HG02938 (cell line): ENCODE measurements at regions not wholly inside any gene's neighbourhood (a gene's known extent, or its start where the extent isn't known, plus 50 kb on each side); places are given as distances from the start of the nearest gene placed in this dataset.
"Not testable (repeated sequence)": the region's sequence is repeated elsewhere in the genome, so short reads cannot be mapped to it uniquely, and the experiment has no call there.

ENCODE experiments used
- ATAC-seq: cut with Tn5 transposase; IDR thresholded peaks from one replicate; pipeline ENCODE4 v1.9.1; 2021; ENCODE audit warnings: mild to moderate bottlenecking, moderate library complexity; ENCODE audit not compliant: unreplicated experiment

- ATAC-seq = peak; percentile 100
These were observed 121.3 kb upstream of the FBXO28 start for GRCh38 chr1:223992456-223993246.

GRCh38 chr1:223991297-223991857 lies 122.5 kb upstream of the FBXO28 start:
- ATAC-seq = not testable (repeated sequence)

- not testable (repeated sequence) for ATAC-seq
These were observed 116.2 kb upstream of the TP53BP2 start for GRCh38 chr1:223961985-223962384.

- ATAC-seq = not testable (repeated sequence)
These were observed 107.1 kb upstream of the TP53BP2 start for GRCh38 chr1:223952801-223953200.

GRCh38 chr1:223951551-223951950 lies 105.8 kb upstream of the TP53BP2 start:
- ATAC-seq = not testable (repeated sequence)

GRCh38 chr1:223949944-223950343 lies 104.2 kb upstream of the TP53BP2 start:
- ATAC-seq = not testable (repeated sequence)

GRCh38 chr1:223948041-223948440 lies 102.3 kb upstream of the TP53BP2 start:
- not testable (repeated sequence) for ATAC-seq

GRCh38 chr1:223936592-223936991 lies 90.8 kb upstream of the TP53BP2 start:
- not testable (repeated sequence) for ATAC-seq

- ATAC-seq = not testable (repeated sequence)
These were observed 85.7 kb upstream of the TP53BP2 start for GRCh38 chr1:223931476-223931875.

GRCh38 chr1:223920805-223921204 lies 75.1 kb upstream of the TP53BP2 start:
- not testable (repeated sequence) for ATAC-seq

- not testable (repeated sequence) for ATAC-seq
These were observed 69.7 kb upstream of the TP53BP2 start for GRCh38 chr1:223915476-223915875.

- ATAC-seq = not testable (repeated sequence)
These were observed 68.0 kb upstream of the TP53BP2 start for GRCh38 chr1:223913715-223914114.

GRCh38 chr1:223907943-223908587 lies 62.3 kb upstream of the TP53BP2 start:
- not testable (repeated sequence) for ATAC-seq

- not testable (repeated sequence) for ATAC-seq
These were observed 57.5 kb upstream of the TP53BP2 start for GRCh38 chr1:223903221-223903620.

GRCh38 chr1:223899775-223900174 lies 54.0 kb upstream of the TP53BP2 start:
- ATAC-seq = not testable (repeated sequence)

GRCh38 chr1:223897097-223897496 lies 51.4 kb upstream of the TP53BP2 start:
- not testable (repeated sequence) for ATAC-seq

- not testable (repeated sequence) for ATAC-seq
These were observed 50.2 kb upstream of the TP53BP2 start for GRCh38 chr1:223895950-223896349.
